ENCODE measurements at regions not wholly inside any gene's neighbourhood (a gene's known extent, or its start where the extent isn't known, plus 50 kb on each side); places are given as distances from the start of the nearest gene placed in this dataset.

- TF ChIP-seq MAFK (IDR thresholded peaks at IDR 0.05; ENCODE audit: low read depth, low read length) (no peak), CTCF (conservative IDR thresholded peaks at IDR 0.05; ENCODE audit: low read depth, low read length) (no peak)
Measured at GRCh38 chr3:20698896-20699295, 512.9 kb upstream of the SGO1 start.
